Lung (tissue), 11 donors: ENCODE measurements at regions not wholly inside any gene's neighbourhood (a gene's known extent, or its start where the extent isn't known, plus 50 kb on each side); places are given as distances from the start of the nearest gene placed in this dataset.
"Not testable (repeated sequence)": the region's sequence is repeated elsewhere in the genome, so short reads cannot be mapped to it uniquely, and the experiment has no call there.

Source experiments
- ATAC-seq: fragments of 200-7000 bp; cut with Tn5 transposase; one replicate; pipeline ENCODE4 v1.9.1; 2020; ENCODE audit warnings: moderate number of reproducible peaks; ENCODE audit not compliant: insufficient read depth, low FRiP score
- DNase-seq, 3 donors: peaks; one replicate each; pipeline ENCODE4 v3.0.0-alpha.2; 2013 to 2017
- H3K27ac ChIP-seq, 2 donors: one replicate each; pipeline ENCODE4 v1.5.1; 2013; ENCODE audit warnings: mild to moderate bottlenecking in 2 of 2, moderate library complexity in 2 of 2, control low read depth in 1 of 2, inconsistent platforms in 1 of 2, low read depth in 1 of 2, low read length in 1 of 2
- H3K27me3 ChIP-seq, 3 donors: one replicate each; pipeline ENCODE4 v1.5.1; 2013; ENCODE audit warnings: low read length in 2 of 3; ENCODE audit not compliant: control insufficient read depth in 3 of 3, insufficient read depth in 3 of 3
- H3K36me3 ChIP-seq, 4 donors: one replicate each; pipeline ENCODE4 v1.5.1; 2013; ENCODE audit warnings: low read length in 4 of 4, mild to moderate bottlenecking in 1 of 4, moderate library complexity in 1 of 4; ENCODE audit not compliant: control insufficient read depth in 4 of 4, insufficient read depth in 4 of 4
- H3K4me1 ChIP-seq, 5 donors: one replicate each; pipeline ENCODE4 v1.5.1; 2013; ENCODE audit warnings: low read length in 5 of 5, mild to moderate bottlenecking in 2 of 5, moderate library complexity in 1 of 5; ENCODE audit not compliant: control insufficient read depth in 5 of 5, insufficient read depth in 5 of 5
- H3K4me3 ChIP-seq: one replicate; pipeline ENCODE4 v1.5.1; 2013; ENCODE audit warnings: mild to moderate bottlenecking, control low read depth, moderate library complexity
- H3K9ac ChIP-seq, 2 donors: one replicate each; pipeline ENCODE4 v1.5.1; 2013; ENCODE audit warnings: low read length in 2 of 2, control low read depth in 1 of 2; ENCODE audit not compliant: insufficient read depth in 1 of 2
- H3K9me3 ChIP-seq, 4 donors: one replicate each; pipeline ENCODE4 v1.5.1; 2013; ENCODE audit warnings: low read length in 3 of 4, mild to moderate bottlenecking in 1 of 4, moderate library complexity in 1 of 4; ENCODE audit not compliant: control insufficient read depth in 4 of 4, insufficient read depth in 3 of 4
- WGBS, 2 donors: extraction: QIAGEN DNeasy Blood & Tissue Kit; methylation state at CpG; one replicate each; pipeline ENCODE4 v1.1.7; 2013; 5-methylcytosine and 5-hydroxymethylcytosine counted together
- TF ChIP-seq, protein P1 (sequence below): IDR thresholded peaks from 2 replicates; pipeline ENCODE4 v1.5.1; 2012; ENCODE audit warnings: mild to moderate bottlenecking; ENCODE audit errors: control extremely low read depth, extremely low read depth
- donor health status: control.
- donor health status: control.
- donor health status: Bipolar disorder and iron deficiency.
- donor health status: healthy.
- donor health status: DM: yes; HTN: yes; CAD: no.

DNA sequence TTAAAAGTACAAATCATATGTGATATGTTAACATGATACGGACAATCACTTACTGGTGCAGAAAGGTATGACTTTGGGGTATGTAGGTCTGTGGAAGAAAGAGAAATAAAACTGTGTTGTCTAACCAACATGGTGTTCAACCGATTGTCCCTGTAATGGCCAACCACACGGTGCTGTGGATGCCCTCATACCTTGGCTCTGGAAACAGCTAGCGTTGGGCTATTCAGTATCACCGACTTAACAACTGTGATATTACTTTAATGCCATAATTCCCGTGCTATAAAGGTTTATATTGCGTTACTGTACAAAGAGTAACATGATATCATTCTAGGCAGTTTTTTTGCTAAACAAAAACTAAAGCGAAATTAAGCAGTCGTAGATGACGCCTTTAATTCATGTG is 448.3 kb downstream of the EFNB2 start:
- no peaks in the 10 kb centered on the region for H3K4me1 ChIP-seq
- no peak overlapping the region for H3K9ac ChIP-seq
- 90 to 95% methylated on average over 10 of the region's 10 CpGs for WGBS, 2 donors
- DNase-seq: no peak
- TF ChIP-seq, protein P1, sequence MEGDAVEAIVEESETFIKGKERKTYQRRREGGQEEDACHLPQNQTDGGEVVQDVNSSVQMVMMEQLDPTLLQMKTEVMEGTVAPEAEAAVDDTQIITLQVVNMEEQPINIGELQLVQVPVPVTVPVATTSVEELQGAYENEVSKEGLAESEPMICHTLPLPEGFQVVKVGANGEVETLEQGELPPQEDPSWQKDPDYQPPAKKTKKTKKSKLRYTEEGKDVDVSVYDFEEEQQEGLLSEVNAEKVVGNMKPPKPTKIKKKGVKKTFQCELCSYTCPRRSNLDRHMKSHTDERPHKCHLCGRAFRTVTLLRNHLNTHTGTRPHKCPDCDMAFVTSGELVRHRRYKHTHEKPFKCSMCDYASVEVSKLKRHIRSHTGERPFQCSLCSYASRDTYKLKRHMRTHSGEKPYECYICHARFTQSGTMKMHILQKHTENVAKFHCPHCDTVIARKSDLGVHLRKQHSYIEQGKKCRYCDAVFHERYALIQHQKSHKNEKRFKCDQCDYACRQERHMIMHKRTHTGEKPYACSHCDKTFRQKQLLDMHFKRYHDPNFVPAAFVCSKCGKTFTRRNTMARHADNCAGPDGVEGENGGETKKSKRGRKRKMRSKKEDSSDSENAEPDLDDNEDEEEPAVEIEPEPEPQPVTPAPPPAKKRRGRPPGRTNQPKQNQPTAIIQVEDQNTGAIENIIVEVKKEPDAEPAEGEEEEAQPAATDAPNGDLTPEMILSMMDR: no peak
- H3K4me3 ChIP-seq: no peak overlapping the region
- ATAC-seq: no peak
- no peaks in the 10 kb centered on the region for H3K27me3 ChIP-seq
- no peaks in the 10 kb centered on the region for H3K36me3 ChIP-seq
- no peaks in the 10 kb centered on the region for H3K9me3 ChIP-seq
- no peak overlapping the region for H3K27ac ChIP-seq

DNA sequence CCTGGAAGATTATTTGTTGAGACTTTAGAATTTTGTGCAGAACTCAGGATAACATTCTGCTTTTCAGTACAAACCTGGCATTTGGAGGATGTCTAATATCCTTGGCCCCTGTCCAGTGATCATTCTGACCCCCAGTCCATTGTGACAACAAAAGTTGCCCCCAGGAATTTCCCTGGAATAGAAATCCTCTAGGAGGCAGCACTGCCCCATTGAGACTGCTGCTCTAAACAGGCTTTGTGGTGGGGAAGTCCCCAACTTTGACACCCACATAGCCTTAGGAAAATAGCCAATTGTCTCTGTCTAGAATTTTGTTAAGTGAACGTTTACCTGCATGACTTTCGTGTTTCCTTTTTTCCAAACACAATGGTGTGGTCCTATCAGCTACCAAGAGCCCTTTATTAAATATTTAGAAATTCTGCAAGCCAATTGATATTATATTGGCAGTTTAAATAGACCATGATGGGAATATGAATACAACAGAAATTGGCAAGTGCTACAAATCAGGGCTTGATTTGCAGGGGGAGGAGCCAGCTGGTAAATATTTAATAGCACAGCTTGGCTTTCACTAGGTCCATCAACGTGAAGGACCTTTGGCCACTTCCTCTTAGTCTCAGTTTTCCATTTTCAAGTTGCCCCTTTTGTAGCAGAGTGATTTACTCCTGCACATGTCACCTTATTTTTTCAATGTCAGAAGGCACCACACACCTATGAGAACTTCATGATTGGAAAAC is 451.7 kb downstream of the EFNB2 start:
- Histone ChIP-seq H3K27me3 (no peaks in the 10 kb centered on the region), H3K4me3 (no peak overlapping the region), H3K4me1 (no peaks in the 10 kb centered on the region), H3K9ac (no peak overlapping the region), H3K9me3 (no peaks in the 10 kb centered on the region), H3K27ac (no peak overlapping the region), H3K36me3 (no peaks in the 10 kb centered on the region)
- TF ChIP-seq, protein P1: peak; percentile 34
- ATAC-seq: peak; percentile 71
- WGBS, 2 donors: 28 to 50% methylated on average over 3 of the region's 3 CpGs
- peak in 2 of 3 donors; percentile 16 for DNase-seq

DNA sequence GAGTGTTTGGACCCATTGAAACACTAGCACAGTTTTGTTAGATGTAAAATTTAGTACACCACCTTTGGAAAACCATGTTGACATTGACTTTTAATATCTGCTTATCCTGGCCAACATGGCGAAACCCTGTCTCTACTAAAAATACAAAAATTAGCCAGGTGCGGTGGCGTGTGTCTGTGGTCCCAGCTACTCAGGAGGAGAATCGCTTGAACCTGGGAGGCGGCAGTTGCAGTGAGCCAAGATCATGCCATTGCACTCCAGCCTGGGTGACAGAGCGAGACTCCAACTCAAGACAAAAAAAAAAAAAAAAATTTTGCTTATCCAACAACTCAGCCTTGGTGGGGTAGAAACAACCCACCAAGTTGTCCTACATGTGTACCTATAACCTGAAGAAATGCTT is 454.2 kb downstream of the EFNB2 start:
- H3K27me3 ChIP-seq, ATAC-seq, H3K9me3 ChIP-seq, H3K27ac ChIP-seq, H3K4me3 ChIP-seq, H3K4me1 ChIP-seq, DNase-seq, H3K9ac ChIP-seq, H3K36me3 ChIP-seq: not testable (repeated sequence)
- WGBS, 2 donors: 98% methylated on average over 6 of the region's 6 CpGs

DNA sequence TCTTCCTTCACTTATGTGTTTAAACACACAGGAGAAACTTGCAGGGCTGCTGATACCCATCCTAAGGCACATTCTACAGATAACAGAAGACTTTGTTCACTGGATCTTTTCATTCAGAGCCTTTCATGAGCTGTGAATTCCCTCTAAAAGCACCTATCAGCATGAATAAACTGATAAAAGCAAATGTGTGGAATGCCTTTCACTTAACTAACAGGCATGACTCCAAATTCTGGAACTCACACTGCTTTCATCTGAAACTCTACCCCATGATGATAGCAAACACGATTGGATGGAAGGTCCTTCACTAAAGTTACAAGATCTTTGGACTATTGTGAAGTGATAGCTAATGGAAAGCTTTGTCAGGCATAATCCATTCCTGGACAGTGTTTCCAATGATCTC is 457.3 kb downstream of the EFNB2 start:
- DNase-seq: peak in 1 of 3 donors; percentile 34
- Histone ChIP-seq H3K4me1 (no peaks in the 10 kb centered on the region), H3K9me3 (no peaks in the 10 kb centered on the region), H3K27ac (no peak overlapping the region), H3K4me3 (no peak overlapping the region), H3K36me3 (no peaks in the 10 kb centered on the region), H3K9ac (no peak overlapping the region), H3K27me3 (no peaks in the 10 kb centered on the region)
- TF ChIP-seq, protein P1: no peak
- 45 to 65% methylated on average over 1 of the region's 1 CpG for WGBS, 2 donors
- no peak for ATAC-seq
